GM12878 (cell line): ENCODE measurements at regions not wholly inside any gene's neighbourhood (a gene's known extent, or its start where the extent isn't known, plus 50 kb on each side); places are given as distances from the start of the nearest gene placed in this dataset. TPM values are rescaled to one million over a fixed set of nuclear protein-coding genes. Genes with fewer than 3 reads are reported as not detected.

Source experiments
- ATAC-seq: fragments of 200-7000 bp; cut with Tn5 transposase; 3 replicates; pipeline ENCODE4 v1.9.1; 2020; ENCODE audit warnings: mild to moderate bottlenecking, moderate library complexity
- BruUV-seq: library from RNA; stranded (reverse); fragments of 400-500 nt; replicated peaks from 2 replicates; lab custom pipeline; 2021; lab: Mats Ljungman, UMichigan
- CTCF ChIA-PET: fragments of 300-600 bp; sonication (Branson Sonifier 250); formaldehyde crosslinking; extraction: SDS; loops from one replicate; lab custom pipeline; 2021; ENCODE audit warnings: inconsistent platforms; lab: Yijun Ruan, JAX
- POLR2A ChIA-PET: fragments of 350-600 bp; formaldehyde crosslinking; extraction: SDS; loops from one replicate; lab custom pipeline; 2021; ENCODE audit warnings: inconsistent platforms; lab: Charles Lee
- RAD21 ChIA-PET: fragments of 300-600 bp; sonication (Branson Sonifier 250); formaldehyde crosslinking; loops from one replicate; lab custom pipeline; 2023; ENCODE audit warnings: antibody characterized with exemption; ENCODE audit not compliant: unreplicated experiment; lab: Charles Lee
- SMC1A ChIA-PET: fragments of 300-600 bp; sonication (Branson Sonifier 250); formaldehyde crosslinking; loops from one replicate; lab custom pipeline; 2023; ENCODE audit not compliant: unreplicated experiment, uncharacterized antibody; lab: Charles Lee
- DNase-seq: peaks from one replicate; pipeline ENCODE4 v3.0.0-alpha.2; 2011; ENCODE audit warnings: low read depth, low spot score
- FAIRE-seq: peaks from 3 replicates; lab custom pipeline; 2011; peaks lifted over from hg19 to GRCh38; lab: Jason Lieb, UNC
- H2AFZ ChIP-seq: 2 replicates; pipeline ENCODE4 v1.6.0; 2011; ENCODE audit warnings: low read depth, low read length, control low read depth; ENCODE audit not compliant: control insufficient read depth
- H3K27ac ChIP-seq: 2 replicates; pipeline ENCODE4 v1.5.1; 2011; ENCODE audit warnings: control low read depth; ENCODE audit not compliant: control insufficient read depth, insufficient read depth
- H3K27me3 ChIP-seq, 2 experiments: replicated peaks in 1 of 2; 2 replicates each; pipeline versions ENCODE4 v1.6.0 to v1.6.1; 2011; ENCODE audit warnings: low read length in 1 of 2; ENCODE audit not compliant: control insufficient read depth in 2 of 2, insufficient read depth in 2 of 2
- H3K36me3 ChIP-seq, 2 experiments: 2 replicates each; pipeline ENCODE4 v1.5.1; 2011; ENCODE audit warnings: low read length in 1 of 2; ENCODE audit not compliant: control insufficient read depth in 2 of 2, insufficient read depth in 2 of 2
- H3K4me1 ChIP-seq: 2 replicates; pipeline ENCODE4 v1.6.1; 2011; ENCODE audit warnings: mild to moderate bottlenecking, low read length, moderate library complexity, mixed read lengths; ENCODE audit not compliant: control insufficient read depth, insufficient read depth
- H3K4me2 ChIP-seq: 2 replicates; pipeline ENCODE4 v1.6.0; 2011; ENCODE audit warnings: control low read depth; ENCODE audit not compliant: control insufficient read depth, insufficient read depth
- H3K4me3 ChIP-seq: fragments of 200-600 bp; sonication (generic); 2 replicates; pipeline ENCODE4 v1.5.1; 2016
- H3K79me2 ChIP-seq: 2 replicates; pipeline ENCODE4 v1.6.0; 2011; ENCODE audit warnings: low read length; ENCODE audit not compliant: control insufficient read depth, insufficient read depth
- H3K9ac ChIP-seq: 2 replicates; pipeline ENCODE4 v1.8.0; 2011; ENCODE audit warnings: low read length, control low read depth, mixed read lengths; ENCODE audit not compliant: control insufficient read depth, insufficient read depth
- H3K9me3 ChIP-seq: replicated peaks from 3 replicates; pipeline ENCODE4 v1.5.1; 2011; ENCODE audit warnings: mild to moderate bottlenecking, low read length; ENCODE audit not compliant: control insufficient read depth, insufficient read depth
- H4K20me1 ChIP-seq: 2 replicates; pipeline ENCODE4 v1.6.0; 2011; ENCODE audit not compliant: control insufficient read depth, insufficient read depth
- BCL11A ChIP-seq: IDR thresholded peaks from 2 replicates; pipeline ENCODE4 v1.6.1; 2011; ENCODE audit warnings: low read depth, low read length
- CHD2 ChIP-seq: IDR thresholded peaks from 2 replicates; pipeline ENCODE4 v1.6.1; 2011; ENCODE audit warnings: low read depth, low read length, improper control_type of control experiment, borderline replicate concordance
- CREM ChIP-seq: IDR thresholded peaks from 2 replicates; pipeline ENCODE4 v1.6.1; 2014; ENCODE audit warnings: antibody characterized with exemption, low read depth
- MTA3 ChIP-seq: IDR thresholded peaks from 2 replicates; pipeline ENCODE4 v1.6.1; 2012; ENCODE audit warnings: low read length, inconsistent platforms, borderline replicate concordance
- NR2C1 ChIP-seq: fragments of 450-650 bp; IDR thresholded peaks from 2 replicates; pipeline ENCODE4 v1.6.1; 2017; ENCODE audit warnings: antibody characterized with exemption, mild to moderate bottlenecking, moderate library complexity
- POLR2AphosphoS5 ChIP-seq: IDR thresholded peaks from 2 replicates; pipeline ENCODE4 v1.6.1; 2011; ENCODE audit warnings: mild to moderate bottlenecking, low read length, inconsistent platforms
- ZNF24 ChIP-seq: fragments of 450-650 bp; IDR thresholded peaks from 2 replicates; pipeline ENCODE4 v1.6.1; 2017; ENCODE audit warnings: antibody characterized with exemption, mild to moderate bottlenecking
- WGBS: methylation state at CpG from one replicate; pipeline ENCODE4 v1.1.6; 2016; ENCODE audit warnings: low lambda C conversion rate; ENCODE audit not compliant: insufficient replicate concordance, insufficient coverage; ENCODE audit errors: missing lambda C conversion rate; 5-methylcytosine and 5-hydroxymethylcytosine counted together
- in situ Hi-C: fragments of 300-500 bp; cut with MboI; formaldehyde crosslinking; loops from 9 replicates; pipeline ENCODE4 v1.14.3; 2018; ENCODE audit warnings: mixed read lengths
- intact Hi-C: fragments of 100-400 bp; cut with micrococcal nuclease; formaldehyde crosslinking; loops from one replicate; pipeline ENCODE4 v1.14.2; 2022; ENCODE audit not compliant: unreplicated experiment
- microRNA counts: library from miRNA; unstranded; fragments of <30 nt; microRNA quantifications from one replicate; lab custom pipeline; 2016
- microRNA-seq: library from miRNA; unstranded; fragments of <30 nt; microRNA quantifications from one replicate; pipeline ENCODE4, GENCODE V29; 2018
- small RNA-seq: library from RNA; depleted of rRNA; stranded (forward); fragments of <200 nt; gene quantifications from one replicate; pipeline ENCODE3, GENCODE V24; 2014

DNA sequence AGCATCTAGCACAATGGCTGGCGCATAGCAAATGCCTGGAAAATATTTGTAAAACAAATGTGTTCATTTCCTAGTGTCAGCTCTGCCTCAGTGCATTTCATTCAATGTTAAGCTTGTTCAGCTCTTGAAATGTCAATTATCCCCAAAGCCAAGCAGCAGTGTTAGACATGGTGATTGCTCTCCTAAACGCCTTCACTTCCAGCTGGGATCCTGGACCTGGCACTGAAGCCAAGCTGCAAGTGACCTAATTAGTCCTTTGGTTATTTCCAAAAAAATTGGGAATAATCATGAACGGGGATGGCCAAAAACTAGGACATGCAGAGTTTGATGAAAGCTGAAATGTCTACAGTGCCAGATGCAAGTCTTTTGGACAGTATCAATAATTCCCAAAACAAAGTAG is 54.9 kb upstream of the MDGA2 start:
- TF ChIP-seq BCL11A, result no peak
- no peak for TF ChIP-seq MTA3
- no peak for TF ChIP-seq POLR2AphosphoS5
- TF ChIP-seq CHD2, result no peak
- TF ChIP-seq ZNF24, result no peak
- no peak for TF ChIP-seq NR2C1
- TF ChIP-seq CREM, result no peak
- BruUV-seq, result no TSS peak
- SMC1A ChIA-PET, result no interaction called here
- POLR2A ChIA-PET, result no interaction called here
- intact Hi-C loops, result no loop called here
- Histone ChIP-seq H4K20me1 (no peaks in the 10 kb centered on the region), H3K4me1 (no peaks in the 10 kb centered on the region), H3K4me3 (no peak overlapping the region), H3K4me2 (no peak overlapping the region), H3K9me3 (no peaks in the 10 kb centered on the region), H3K9ac (no peak overlapping the region), H3K36me3 (no peaks in the 10 kb centered on the region), H3K27me3 (no peaks in the 10 kb centered on the region), H2AFZ (no peak overlapping the region), H3K27ac (no peak overlapping the region), H3K79me2 (no peaks in the 10 kb centered on the region)
- CTCF ChIA-PET, result no interaction called here
- ATAC-seq (no peak), FAIRE-seq (no peak), DNase-seq (no peak)
- in situ Hi-C loops, result no loop called here
- WGBS, result 43% methylated on average over 3 of the region's 3 CpGs
- RAD21 ChIA-PET, result no interaction called here

MicroRNAs encoded in the stretch of these regions (microRNA counts, 767-probe panel; counts per million panel counts)
- 1,512 counts per million, percentile 58 among the panel's probes with 10 or more counts for microRNA hsa-miR-548y (lab: Ali Mortazavi, UCI)

Small RNAs in the stretch of these regions (microRNA-seq; reads per million reads assigned to microRNA genes)
- not detected for gene MIR548Y

Small RNAs in the stretch of these regions (small RNA-seq; reads per million reads assigned to genes)
- gene AL121576.1, result not detected
- not detected for gene AL512360.1
- not detected for gene MIR548Y
- not detected for gene RNU6-297P
